ENCODE measurements at regions not wholly inside any gene's neighbourhood (a gene's known extent, or its start where the extent isn't known, plus 50 kb on each side); places are given as distances from the start of the nearest gene placed in this dataset.

DNA sequence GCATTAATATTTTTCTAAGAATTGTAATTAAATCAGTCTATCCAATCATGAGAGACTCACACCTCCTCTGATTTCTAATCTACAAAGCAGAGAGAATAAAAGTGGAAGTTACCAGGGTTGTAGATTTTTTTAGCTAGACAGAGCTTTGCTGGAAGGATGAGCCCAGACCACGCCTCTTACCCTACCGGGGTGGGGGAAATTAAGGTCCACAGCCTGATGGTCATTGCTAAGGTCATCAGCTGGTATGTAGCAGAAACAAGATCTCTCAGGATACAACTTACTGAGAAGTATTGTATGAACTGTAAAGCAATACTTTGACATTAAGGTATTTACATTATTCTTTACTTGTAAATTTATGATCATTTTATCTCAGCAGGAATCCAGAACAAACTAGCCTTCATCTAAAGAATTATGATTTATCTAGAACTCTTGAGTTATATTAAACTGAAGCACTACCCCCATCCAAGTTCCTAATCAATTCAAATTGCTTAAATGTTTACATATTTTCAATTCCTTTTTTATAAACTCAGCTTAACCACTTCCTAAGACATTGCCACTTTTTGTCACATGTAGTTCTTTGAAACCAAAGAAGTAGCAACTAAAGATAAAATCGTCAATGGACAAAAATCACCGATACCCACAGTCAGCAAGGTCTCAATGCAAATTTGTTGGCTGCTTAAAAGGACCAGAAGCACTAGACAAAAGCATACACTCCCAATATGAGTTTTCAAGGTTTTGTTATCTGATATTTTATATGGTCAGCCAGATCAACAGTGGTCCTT, 225.8 kb upstream of the DAPK1 start:
- TF ChIP-seq POLR2A (IDR thresholded peaks at IDR 0.05) = no peak
- no peak for TF ChIP-seq POLR2AphosphoS5 (IDR thresholded peaks at IDR 0.05)
- TF ChIP-seq, protein P1, sequence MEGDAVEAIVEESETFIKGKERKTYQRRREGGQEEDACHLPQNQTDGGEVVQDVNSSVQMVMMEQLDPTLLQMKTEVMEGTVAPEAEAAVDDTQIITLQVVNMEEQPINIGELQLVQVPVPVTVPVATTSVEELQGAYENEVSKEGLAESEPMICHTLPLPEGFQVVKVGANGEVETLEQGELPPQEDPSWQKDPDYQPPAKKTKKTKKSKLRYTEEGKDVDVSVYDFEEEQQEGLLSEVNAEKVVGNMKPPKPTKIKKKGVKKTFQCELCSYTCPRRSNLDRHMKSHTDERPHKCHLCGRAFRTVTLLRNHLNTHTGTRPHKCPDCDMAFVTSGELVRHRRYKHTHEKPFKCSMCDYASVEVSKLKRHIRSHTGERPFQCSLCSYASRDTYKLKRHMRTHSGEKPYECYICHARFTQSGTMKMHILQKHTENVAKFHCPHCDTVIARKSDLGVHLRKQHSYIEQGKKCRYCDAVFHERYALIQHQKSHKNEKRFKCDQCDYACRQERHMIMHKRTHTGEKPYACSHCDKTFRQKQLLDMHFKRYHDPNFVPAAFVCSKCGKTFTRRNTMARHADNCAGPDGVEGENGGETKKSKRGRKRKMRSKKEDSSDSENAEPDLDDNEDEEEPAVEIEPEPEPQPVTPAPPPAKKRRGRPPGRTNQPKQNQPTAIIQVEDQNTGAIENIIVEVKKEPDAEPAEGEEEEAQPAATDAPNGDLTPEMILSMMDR (IDR thresholded peaks at IDR 0.05) = no peak

Data from suprapubic skin (tissue), 4 donors.